GM23248 (cell line): ENCODE measurements at regions not wholly inside any gene's neighbourhood (a gene's known extent, or its start where the extent isn't known, plus 50 kb on each side); places are given as distances from the start of the nearest gene placed in this dataset.
A peak's percentile ranks its signal among the peaks of the same experiment; 100 is the strongest.
"Not testable (repeated sequence)": the region's sequence is repeated elsewhere in the genome, so short reads cannot be mapped to it uniquely, and the experiment has no call there.

Experiments used
- DNase-seq: peaks from one replicate; pipeline ENCODE4 v3.0.0-alpha.2; 2015
- H2AFZ ChIP-seq: fragments of 200-600 bp; sonication (generic); 2 replicates; pipeline ENCODE4 v1.6.1; 2016; ENCODE audit warnings: antibody characterized with exemption
- H3F3A ChIP-seq: fragments of 200-600 bp; sonication (generic); 2 replicates; pipeline ENCODE4 v1.6.1; 2016; ENCODE audit warnings: mild to moderate bottlenecking, antibody characterized with exemption, mixed run types; ENCODE audit not compliant: insufficient read depth
- H3K27ac ChIP-seq: fragments of 200-600 bp; sonication (generic); 2 replicates; pipeline ENCODE4 v1.5.1; 2016; ENCODE audit warnings: mild to moderate bottlenecking
- H3K27me3 ChIP-seq: fragments of 200-600 bp; sonication (generic); replicated peaks from 2 replicates; pipeline ENCODE4 v1.6.1; 2016; ENCODE audit warnings: mild to moderate bottlenecking; ENCODE audit not compliant: insufficient read depth
- H3K36me3 ChIP-seq: fragments of 200-600 bp; sonication (generic); 2 replicates; pipeline ENCODE4 v1.6.1; 2016; ENCODE audit warnings: low read depth, mild to moderate bottlenecking
- H3K4me1 ChIP-seq: fragments of 200-600 bp; sonication (generic); 2 replicates; pipeline ENCODE4 v1.6.1; 2016; ENCODE audit warnings: mild to moderate bottlenecking; ENCODE audit not compliant: insufficient read depth
- H3K4me2 ChIP-seq: fragments of 200-600 bp; sonication (generic); one replicate; pipeline ENCODE4 v1.6.1; 2016; ENCODE audit warnings: mild to moderate bottlenecking; ENCODE audit not compliant: unreplicated experiment
- H3K4me3 ChIP-seq: fragments of 200-600 bp; sonication (generic); 2 replicates; pipeline ENCODE4 v1.5.1; 2016; ENCODE audit warnings: mild to moderate bottlenecking
- H3K79me2 ChIP-seq: fragments of 200-600 bp; sonication (generic); 2 replicates; pipeline ENCODE4 v1.6.1; 2016; ENCODE audit warnings: mild to moderate bottlenecking; ENCODE audit not compliant: insufficient read depth
- H3K9ac ChIP-seq: fragments of 200-600 bp; sonication (generic); 2 replicates; pipeline ENCODE4 v1.6.1; 2016; ENCODE audit warnings: mild to moderate bottlenecking
- H3K9me2 ChIP-seq: fragments of 200-600 bp; sonication (generic); 2 replicates; pipeline ENCODE4 v1.6.1; 2016; ENCODE audit warnings: mixed run types, mild to moderate bottlenecking, moderate library complexity; ENCODE audit not compliant: insufficient read depth
- H3K9me3 ChIP-seq: fragments of 200-600 bp; sonication (generic); one replicate; pipeline ENCODE4 v1.6.1; 2017; ENCODE audit warnings: low read depth
- H4K20me1 ChIP-seq: fragments of 200-600 bp; sonication (generic); 2 replicates; pipeline ENCODE4 v1.6.0; 2016; ENCODE audit not compliant: insufficient read depth
- EZH2 ChIP-seq: fragments of 200-600 bp; sonication (generic); IDR thresholded peaks from 2 replicates; pipeline ENCODE4 v1.6.1; 2018; ENCODE audit warnings: antibody characterized with exemption, mild to moderate bottlenecking; ENCODE audit not compliant: insufficient read depth, poor library complexity, severe bottlenecking
- EZH2phosphoT487 ChIP-seq: fragments of 200-600 bp; sonication (generic); IDR thresholded peaks from 2 replicates; pipeline ENCODE4 v1.6.1; 2018; ENCODE audit warnings: antibody characterized with exemption, moderate library complexity, mild to moderate bottlenecking, low read depth; ENCODE audit not compliant: insufficient read depth
- WGBS, 2 experiments: methylation state at CpG; one replicate each; pipeline ENCODE4 v1.1.6; 2015 to 2017; ENCODE audit warnings: low lambda C conversion rate in 2 of 2, low coverage in 1 of 2; ENCODE audit errors: missing lambda C conversion rate in 2 of 2; 5-methylcytosine and 5-hydroxymethylcytosine counted together
- in situ Hi-C: fragments of 300-500 bp; cut with MboI; formaldehyde crosslinking; loops from 2 replicates; pipeline ENCODE4 v1.15.0; 2020

DNA sequence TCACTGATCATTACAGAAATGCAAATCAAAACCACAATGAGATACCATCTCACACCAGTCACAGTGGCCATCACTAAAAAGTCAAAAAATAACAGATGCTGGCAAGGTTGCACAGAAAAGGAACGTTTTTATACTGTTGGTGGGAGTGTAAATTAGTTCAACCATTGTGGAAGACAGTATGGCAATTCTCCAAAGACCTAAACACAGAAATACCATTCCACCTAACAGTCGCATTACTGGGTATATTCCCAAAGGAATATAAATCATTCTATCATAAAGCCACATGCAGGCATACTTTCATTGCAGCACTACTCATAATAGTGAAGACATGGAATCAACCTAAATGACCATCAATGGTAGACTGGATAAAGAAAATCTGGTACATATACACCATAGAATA lies 83.2 kb upstream of the ARID5B start:
- not testable (repeated sequence) for DNase-seq, H3K36me3 ChIP-seq
- WGBS, 2 experiments: 65 to 80% methylated on average over 2 of the region's 2 CpGs

GRCh38 chr10:61819208-61819607 lies 82.3 kb upstream of the ARID5B start:
- no peak for TF ChIP-seq EZH2
- TF ChIP-seq EZH2phosphoT487: no peak
- Histone ChIP-seq H4K20me1 (no peaks in the 10 kb centered on the region), H2AFZ (no peak overlapping the region), H3K9ac (no peak overlapping the region), H3K4me1 (peaks cover 9% of the 10 kb centered on the region), H3K27ac (no peak overlapping the region), H3K27me3 (no peaks in the 10 kb centered on the region; the same call in 1 of the 2 replicates), H3K4me3 (no peak overlapping the region), H3K9me3 (no peaks in the 10 kb centered on the region), H3K9me2 (no peaks in the 10 kb centered on the region), H3K4me2 (no peak overlapping the region), H3K79me2 (no peaks in the 10 kb centered on the region), H3F3A (peaks cover 10% of the 10 kb centered on the region; the same call in 1 of the 2 replicates), H3K36me3 (no peaks in the 10 kb centered on the region)
- DNase-seq: no peak
- WGBS, 2 experiments: 96 to 100% methylated on average over 1 of the region's 1 CpG
- in situ Hi-C loops: no loop called here

More for the DNA sequence above, 83.2 kb upstream of the ARID5B start:
- H3K4me2 ChIP-seq, H4K20me1 ChIP-seq, H3K79me2 ChIP-seq, H3K27ac ChIP-seq, H3K27me3 ChIP-seq, H3K9me2 ChIP-seq, in situ Hi-C loops, H2AFZ ChIP-seq, H3K9me3 ChIP-seq, H3K9ac ChIP-seq, H3K4me1 ChIP-seq, H3F3A ChIP-seq, H3K4me3 ChIP-seq: not testable (repeated sequence)

DNA sequence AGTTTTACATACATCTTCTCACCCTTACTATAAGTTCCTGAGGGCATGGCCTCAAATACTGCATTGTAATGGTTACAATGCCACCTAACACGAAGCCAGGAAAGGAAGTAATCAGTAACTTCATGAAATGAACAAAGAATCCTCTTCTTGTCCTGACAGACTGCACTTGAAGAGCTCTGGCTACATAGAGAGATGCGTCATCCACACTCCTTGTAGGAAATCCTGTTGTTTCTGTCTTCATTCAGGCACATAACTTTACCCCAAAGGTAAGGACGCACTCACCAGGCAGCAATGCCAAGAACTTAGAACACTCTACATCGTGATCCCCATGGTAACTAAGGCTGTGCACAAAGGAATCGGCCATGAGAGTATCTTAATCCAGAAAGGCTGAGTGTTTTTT lies 80.3 kb upstream of the ARID5B start:
- Histone ChIP-seq H3K27me3 (no peaks in the 10 kb centered on the region), H3K4me3 (no peak overlapping the region), H3K27ac (no peak overlapping the region), H3K4me1 (peaks cover 9% of the 10 kb centered on the region), H4K20me1 (no peaks in the 10 kb centered on the region), H3K9ac (no peak overlapping the region), H3K4me2 (no peak overlapping the region), H3K9me2 (no peaks in the 10 kb centered on the region), H3F3A (peaks cover 10% of the 10 kb centered on the region; the same call in 1 of the 2 replicates), H3K79me2 (no peaks in the 10 kb centered on the region), H2AFZ (no peak overlapping the region), H3K9me3 (no peaks in the 10 kb centered on the region), H3K36me3 (no peaks in the 10 kb centered on the region)
- TF ChIP-seq EZH2phosphoT487 (no peak), EZH2 (no peak)
- DNase-seq: no peak
- 74 to 78% methylated on average over 5 of the region's 5 CpGs for WGBS, 2 experiments
- in situ Hi-C loops: no loop called here

- H3K4me1 ChIP-seq: peaks cover 9% of the 10 kb centered on the region
- H4K20me1 ChIP-seq: no peaks in the 10 kb centered on the region
- no peaks in the 10 kb centered on the region for H3K79me2 ChIP-seq
- in situ Hi-C loops: no loop called here
- H3F3A ChIP-seq: peaks cover 10% of the 10 kb centered on the region; the same call in 1 of the 2 replicates
- H2AFZ ChIP-seq: no peak overlapping the region
- H3K9me3 ChIP-seq: no peaks in the 10 kb centered on the region
- H3K9me2 ChIP-seq: no peaks in the 10 kb centered on the region
- no peak overlapping the region for H3K9ac ChIP-seq
- no peaks in the 10 kb centered on the region for H3K27me3 ChIP-seq
- H3K27ac ChIP-seq: no peak overlapping the region
- H3K4me2 ChIP-seq: no peak overlapping the region
- H3K36me3 ChIP-seq: no peaks in the 10 kb centered on the region
- DNase-seq: no peak
- WGBS, 2 experiments: 89 to 94% methylated on average over 1 of the region's 1 CpG
- TF ChIP-seq EZH2: no peak
- TF ChIP-seq EZH2phosphoT487: no peak
- no peak overlapping the region for H3K4me3 ChIP-seq
These were observed 79.8 kb upstream of the ARID5B start for GRCh38 chr10:61821693-61822092.

GRCh38 chr10:61822096-61822495 lies 79.4 kb upstream of the ARID5B start:
- in situ Hi-C loops: no loop called here
- H3K9me3 ChIP-seq: no peaks in the 10 kb centered on the region
- no peaks in the 10 kb centered on the region for H3K27me3 ChIP-seq
- no peak for TF ChIP-seq EZH2
- no peak for TF ChIP-seq EZH2phosphoT487
- no peak overlapping the region for H3K27ac ChIP-seq
- no peak overlapping the region for H3K9ac ChIP-seq
- no peaks in the 10 kb centered on the region for H3K36me3 ChIP-seq
- no peaks in the 10 kb centered on the region for H3K79me2 ChIP-seq
- H3K4me1 ChIP-seq: peaks cover 9% of the 10 kb centered on the region
- H2AFZ ChIP-seq: no peak overlapping the region
- no peaks in the 10 kb centered on the region for H4K20me1 ChIP-seq
- no peaks in the 10 kb centered on the region for H3K9me2 ChIP-seq
- H3F3A ChIP-seq: peaks cover 10% of the 10 kb centered on the region; the same call in 1 of the 2 replicates
- H3K4me3 ChIP-seq: no peak overlapping the region
- 83 to 84% methylated on average over 1 of the region's 1 CpG for WGBS, 2 experiments
- DNase-seq: no peak
- H3K4me2 ChIP-seq: peak overlapping the region; percentile 4
